ENCODE measurements at regions not wholly inside any gene's neighbourhood (a gene's known extent, or its start where the extent isn't known, plus 50 kb on each side); places are given as distances from the start of the nearest gene placed in this dataset.

- no peak for TF ChIP-seq CTCF (CRISPR knock-in tag; IDR thresholded peaks at IDR 0.05)
- no peak for TF ChIP-seq HMGA1 (CRISPR knock-in tag; conservative IDR thresholded peaks at IDR 0.05)
- TF ChIP-seq EZH2 (conservative IDR thresholded peaks at IDR 0.05; ENCODE audit: low read depth, low read length): no peak
- TF ChIP-seq ELF4 (CRISPR knock-in tag; IDR thresholded peaks at IDR 0.05; ENCODE audit: borderline replicate concordance): no peak
- no peak for TF ChIP-seq FOXO1 (CRISPR knock-in tag; IDR thresholded peaks at IDR 0.05)
- no peak for TF ChIP-seq SMC3 (IDR thresholded peaks at IDR 0.05; ENCODE audit: low read length)
- TF ChIP-seq POLR2AphosphoS5 (IDR thresholded peaks at IDR 0.05; ENCODE audit: low read depth, low read length): no peak
- TF ChIP-seq YY1 (IDR thresholded peaks at IDR 0.05; ENCODE audit: insufficient read depth, insufficient replicate concordance, low read depth, low read length): no peak
- TF ChIP-seq EP300 (IDR thresholded peaks at IDR 0.05; ENCODE audit: low read depth in 2 of 2, low read length in 2 of 2): no peak
- no peak for TF ChIP-seq EP300 (CRISPR knock-in tag; IDR thresholded peaks at IDR 0.05; ENCODE audit: borderline replicate concordance)
Measured at GRCh38 chr18:52277785-52278184, 62.2 kb upstream of the DCC start.

Measured in HepG2 (cell line).